C4-2B (cell line): ENCODE measurements at regions not wholly inside any gene's neighbourhood (a gene's known extent, or its start where the extent isn't known, plus 50 kb on each side); places are given as distances from the start of the nearest gene placed in this dataset.

Experiments
- H3K27ac ChIP-seq: fragments of 450-650 bp; 2 replicates; pipeline ENCODE4 v1.5.1; 2017
- CTCF ChIP-seq: fragments of 450-650 bp; conservative IDR thresholded peaks from 2 replicates; pipeline ENCODE4 v1.5.1; 2017; ENCODE audit warnings: mild to moderate bottlenecking
- ZFX ChIP-seq: fragments of 450-650 bp; IDR thresholded peaks from 2 replicates; pipeline ENCODE4 v1.6.1; 2017

DNA sequence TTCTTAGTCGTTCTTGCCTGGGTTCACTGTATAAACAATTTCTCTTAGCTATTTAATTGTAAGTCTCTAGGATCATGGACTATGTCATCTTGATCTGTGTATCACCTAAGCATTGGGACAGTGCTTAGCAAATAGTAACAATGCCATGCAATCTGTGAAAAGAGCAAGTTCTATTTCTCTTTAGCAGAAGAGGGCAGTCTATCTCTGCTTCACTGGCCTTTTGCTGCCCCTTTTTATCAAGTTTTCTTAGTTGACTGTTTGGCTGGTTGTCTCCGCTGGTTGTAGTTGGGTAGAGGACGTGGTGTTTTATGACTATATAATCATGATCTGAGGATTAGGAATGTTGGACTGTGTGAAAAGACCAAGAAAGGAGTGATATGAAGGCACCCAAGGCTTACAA lies 315.0 kb downstream of the JRKL start:
- no peak overlapping the region for H3K27ac ChIP-seq
- TF ChIP-seq CTCF, result no peak; the same call in 1 of the 2 replicates
- no peak for TF ChIP-seq ZFX

DNA sequence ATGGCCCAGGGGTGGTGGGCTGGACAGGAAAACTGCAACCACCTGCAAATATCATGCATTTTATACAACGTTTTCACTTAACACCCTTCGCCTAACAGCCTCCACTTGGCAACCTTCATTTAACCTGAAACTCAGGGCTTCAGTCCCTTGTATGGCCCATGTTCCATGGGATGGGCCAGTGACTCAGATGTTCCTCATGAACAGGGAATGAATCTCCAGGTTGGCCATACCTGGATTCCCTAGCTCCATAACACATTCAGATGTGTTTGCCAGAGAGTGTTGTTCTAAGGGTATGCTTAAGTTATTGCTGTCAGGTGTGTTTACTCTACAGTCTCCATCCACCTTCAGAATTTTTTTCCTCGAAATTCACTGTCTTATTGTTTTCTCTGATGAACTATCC lies 316.9 kb downstream of the JRKL start:
- no peak for TF ChIP-seq ZFX
- TF ChIP-seq CTCF, result no peak
- no peak overlapping the region for H3K27ac ChIP-seq

- no peak overlapping the region for H3K27ac ChIP-seq
- TF ChIP-seq CTCF (no peak), ZFX (no peak)
These were observed 317.5 kb downstream of the JRKL start for GRCh38 chr11:96707273-96707672.

DNA sequence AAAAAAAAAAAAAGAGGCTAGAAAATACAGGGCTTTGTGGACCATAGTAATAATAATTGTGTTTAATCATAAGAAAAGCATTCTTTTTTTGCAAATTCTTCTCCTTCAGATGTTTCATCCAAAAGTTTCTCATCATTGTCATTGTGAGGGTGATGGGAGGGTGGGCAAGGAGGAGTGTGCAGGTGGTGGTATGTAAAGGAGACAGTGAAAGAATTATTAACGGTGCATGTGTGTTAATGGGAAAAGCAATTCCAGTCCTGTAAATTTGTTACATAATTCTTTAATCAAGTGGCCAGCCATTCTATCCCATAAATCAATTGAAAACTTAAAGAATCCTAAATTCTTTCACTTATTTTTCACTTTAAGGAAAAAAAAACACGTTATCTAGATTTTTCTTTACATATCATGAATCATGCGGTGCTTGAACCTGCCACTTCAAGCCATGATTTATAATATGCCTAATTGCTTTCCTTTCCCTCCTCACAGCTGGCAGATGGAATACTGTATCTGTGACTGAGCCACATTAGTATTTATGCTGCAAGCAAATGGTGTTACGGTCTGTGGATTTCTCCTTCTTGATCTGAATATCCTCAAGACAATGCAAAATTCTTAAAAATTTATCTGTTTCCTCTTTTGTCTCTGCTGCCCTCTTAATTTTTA lies 318.5 kb downstream of the JRKL start:
- H3K27ac ChIP-seq, result no peak overlapping the region
- no peak for TF ChIP-seq ZFX
- TF ChIP-seq CTCF, result no peak

DNA sequence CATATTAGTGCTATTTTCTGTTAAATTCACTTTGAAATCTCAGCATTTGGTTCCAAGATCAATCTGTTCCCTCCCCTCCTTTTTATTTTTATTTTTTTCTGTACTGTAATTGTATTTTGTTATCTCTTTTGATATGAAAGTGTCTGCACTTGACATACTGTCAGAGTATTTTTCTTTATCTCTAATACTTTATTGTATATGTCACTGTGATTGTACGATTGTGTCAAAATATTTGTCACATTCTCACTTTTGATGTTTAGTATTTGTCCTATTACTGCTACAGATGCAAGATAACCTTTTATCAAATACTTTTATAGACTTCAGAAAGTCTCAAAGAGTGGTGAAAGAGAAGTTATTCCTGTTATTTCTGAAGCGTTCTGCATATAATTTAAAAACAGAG lies 323.5 kb downstream of the JRKL start:
- no peak overlapping the region for H3K27ac ChIP-seq

DNA sequence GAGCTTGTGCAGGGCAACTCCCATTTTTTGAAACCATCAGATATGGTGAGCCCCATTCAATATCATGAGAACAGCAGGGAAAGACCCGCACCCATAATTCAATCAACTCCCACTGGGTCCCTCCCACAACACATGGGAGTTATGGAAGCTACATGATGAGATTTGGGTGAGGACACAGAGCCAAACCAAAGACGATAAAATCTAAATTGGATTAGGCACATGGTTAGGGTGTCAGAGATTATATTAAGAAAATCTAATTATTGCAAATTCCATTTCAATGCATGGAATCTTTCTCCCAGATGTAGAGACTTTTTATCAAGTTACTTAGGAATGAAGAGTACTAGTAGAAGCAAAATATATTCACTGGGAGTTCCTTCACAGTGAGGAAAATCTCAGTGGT lies 324.9 kb downstream of the JRKL start:
- no peak for TF ChIP-seq ZFX
- no peak for TF ChIP-seq CTCF
- no peak overlapping the region for H3K27ac ChIP-seq

More for the DNA sequence above, 323.5 kb downstream of the JRKL start:
- TF ChIP-seq ZFX (no peak), CTCF (no peak)

DNA sequence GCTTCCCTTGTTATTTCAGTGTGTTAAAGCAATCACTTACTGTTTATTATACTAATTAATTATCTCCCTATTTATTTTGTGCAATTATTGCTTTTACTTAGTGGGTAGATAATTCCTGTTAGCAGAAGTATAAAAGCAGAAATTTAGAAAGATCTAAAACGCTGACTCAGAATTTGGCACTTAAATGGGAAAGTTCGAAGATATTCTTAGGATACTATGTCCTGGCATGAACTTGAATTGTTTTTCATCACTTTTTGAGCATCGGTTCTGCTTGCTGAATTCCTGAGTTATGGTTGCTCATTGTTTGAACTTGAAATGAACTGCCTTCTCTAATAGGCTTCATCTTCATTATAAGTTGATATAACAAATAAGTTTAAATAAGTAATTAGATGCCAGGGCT lies 325.4 kb downstream of the JRKL start:
- TF ChIP-seq ZFX (no peak), CTCF (no peak)
- H3K27ac ChIP-seq, result no peak overlapping the region
